ENCODE measurements at regions not wholly inside any gene's neighbourhood (a gene's known extent, or its start where the extent isn't known, plus 50 kb on each side); places are given as distances from the start of the nearest gene placed in this dataset.

DNA sequence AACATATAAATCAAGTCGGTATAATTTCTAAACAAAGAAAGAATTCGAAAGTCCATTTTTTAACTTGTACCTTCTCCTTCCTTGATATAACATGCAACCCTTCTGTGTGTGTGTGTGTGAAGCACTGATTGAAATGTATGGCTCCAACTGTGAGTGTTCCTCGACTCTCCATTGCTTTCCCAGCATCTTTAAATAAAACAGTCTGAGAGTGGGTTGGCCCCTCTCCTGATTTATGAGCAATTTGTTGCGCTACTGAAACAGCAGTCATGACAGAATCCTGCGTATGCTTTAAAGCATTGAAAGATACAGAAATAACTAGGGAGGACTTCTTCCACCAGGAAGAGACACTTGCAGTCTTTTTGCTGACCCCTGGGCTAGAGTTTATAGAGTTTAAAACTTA lies 340.0 kb upstream of the SATB1 start:
- Histone ChIP-seq H3K9me3 (ENCODE audit: control insufficient read depth, insufficient read depth, low read length) (peaks cover 5% of the 10 kb centered on the region; the same call in 1 of the 2 replicates), H3K9ac (ENCODE audit: low read depth, low read length) (no peak overlapping the region), H3K4me1 (ENCODE audit: control insufficient read depth, insufficient read depth, low read length) (no peaks in the 10 kb centered on the region), H3K79me1 (ENCODE audit: low read depth in 1 of 2, low read length in 2 of 2) (no peaks in the 10 kb centered on the region), H2AFZ (replicated peaks; ENCODE audit: low read length, poor library complexity) (no peak overlapping the region), H2BK15ac (ENCODE audit: low read depth, low read length) (no peak overlapping the region), H2BK20ac (ENCODE audit: low read depth, low read length) (no peak overlapping the region), H3K4me2 (ENCODE audit: low read depth, low read length) (no peak overlapping the region), H4K5ac (ENCODE audit: low read depth, low read length) (no peak overlapping the region), H3K27me3 (ENCODE audit: control insufficient read depth, insufficient read depth, low read length) (no peaks in the 10 kb centered on the region), H3K56ac (ENCODE audit: extremely low read depth, insufficient read depth, low read length) (no peak overlapping the region), H3K18ac (ENCODE audit: low read depth, low read length) (no peak overlapping the region), H3K14ac (replicated peaks; ENCODE audit: low read depth, low read length) (no peak overlapping the region), H2AK9ac (replicated peaks; ENCODE audit: low read depth, low read length, poor library complexity) (no peak overlapping the region), H4K20me1 (ENCODE audit: insufficient read depth, low read length) (no peaks in the 10 kb centered on the region), H2BK120ac (ENCODE audit: low read depth, low read length) (no peak overlapping the region), H4K91ac (ENCODE audit: insufficient read depth, low read depth, low read length) (no peak overlapping the region), H4K8ac (ENCODE audit: low read depth in 2 of 2, low read length in 2 of 2) (no peak overlapping the region), H3K36me3 (ENCODE audit: control insufficient read depth, insufficient read depth, low read length) (no peaks in the 10 kb centered on the region), H3K9me1 (ENCODE audit: insufficient read depth, low read length) (no peaks in the 10 kb centered on the region), H3K4ac (ENCODE audit: low read depth, low read length) (no peak overlapping the region), H3K27ac (ENCODE audit: insufficient read depth, low read length) (no peak overlapping the region), H2AK5ac (ENCODE audit: low read depth, low read length) (no peak overlapping the region), H2BK5ac (ENCODE audit: low read depth, low read length, poor library complexity, severe bottlenecking) (no peak overlapping the region), H3K4me3 (ENCODE audit: insufficient read depth, low read depth, low read length) (no peak overlapping the region), H3K23ac (ENCODE audit: low read depth, low read length) (no peak overlapping the region)
- ATAC-seq (ENCODE audit: low read depth) (no peak), DNase-seq (no peak)
- POLR2A ChIA-PET (ENCODE audit: unreplicated experiment), result no interaction called here
- CTCF ChIA-PET, result no interaction called here
- in situ Hi-C loops (cut with MboI; ENCODE audit: low sequenced_read_pairs) (no loop called here), dilution Hi-C loops (cut with HindIII; ENCODE audit: low sequenced_read_pairs, unreplicated experiment) (no loop called here), intact Hi-C loops (cut with micrococcal nuclease) (no loop called here)
- no CpG with 5 or more reads among the region's 5 CpGs for whole genome bisulfite sequencing, 2 experiments (ENCODE audit: extremely low coverage in 2 of 2, insufficient read length in 1 of 2)
- TF ChIP-seq CHD1 (IDR thresholded peaks at IDR 0.05; ENCODE audit: low read depth, low read length) (no peak), RAD21 (IDR thresholded peaks at IDR 0.05; ENCODE audit: low read length) (no peak), FOS (IDR thresholded peaks at IDR 0.05; ENCODE audit: low read depth, low read length) (no peak)
- TF ChIP-seq, protein P1, sequence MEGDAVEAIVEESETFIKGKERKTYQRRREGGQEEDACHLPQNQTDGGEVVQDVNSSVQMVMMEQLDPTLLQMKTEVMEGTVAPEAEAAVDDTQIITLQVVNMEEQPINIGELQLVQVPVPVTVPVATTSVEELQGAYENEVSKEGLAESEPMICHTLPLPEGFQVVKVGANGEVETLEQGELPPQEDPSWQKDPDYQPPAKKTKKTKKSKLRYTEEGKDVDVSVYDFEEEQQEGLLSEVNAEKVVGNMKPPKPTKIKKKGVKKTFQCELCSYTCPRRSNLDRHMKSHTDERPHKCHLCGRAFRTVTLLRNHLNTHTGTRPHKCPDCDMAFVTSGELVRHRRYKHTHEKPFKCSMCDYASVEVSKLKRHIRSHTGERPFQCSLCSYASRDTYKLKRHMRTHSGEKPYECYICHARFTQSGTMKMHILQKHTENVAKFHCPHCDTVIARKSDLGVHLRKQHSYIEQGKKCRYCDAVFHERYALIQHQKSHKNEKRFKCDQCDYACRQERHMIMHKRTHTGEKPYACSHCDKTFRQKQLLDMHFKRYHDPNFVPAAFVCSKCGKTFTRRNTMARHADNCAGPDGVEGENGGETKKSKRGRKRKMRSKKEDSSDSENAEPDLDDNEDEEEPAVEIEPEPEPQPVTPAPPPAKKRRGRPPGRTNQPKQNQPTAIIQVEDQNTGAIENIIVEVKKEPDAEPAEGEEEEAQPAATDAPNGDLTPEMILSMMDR (conservative IDR thresholded peaks at IDR 0.05; ENCODE audit: low read depth, low read length), result no peak
- TF ChIP-seq, protein P2, sequence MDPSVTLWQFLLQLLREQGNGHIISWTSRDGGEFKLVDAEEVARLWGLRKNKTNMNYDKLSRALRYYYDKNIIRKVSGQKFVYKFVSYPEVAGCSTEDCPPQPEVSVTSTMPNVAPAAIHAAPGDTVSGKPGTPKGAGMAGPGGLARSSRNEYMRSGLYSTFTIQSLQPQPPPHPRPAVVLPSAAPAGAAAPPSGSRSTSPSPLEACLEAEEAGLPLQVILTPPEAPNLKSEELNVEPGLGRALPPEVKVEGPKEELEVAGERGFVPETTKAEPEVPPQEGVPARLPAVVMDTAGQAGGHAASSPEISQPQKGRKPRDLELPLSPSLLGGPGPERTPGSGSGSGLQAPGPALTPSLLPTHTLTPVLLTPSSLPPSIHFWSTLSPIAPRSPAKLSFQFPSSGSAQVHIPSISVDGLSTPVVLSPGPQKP (IDR thresholded peaks at IDR 0.05; ENCODE audit: borderline replicate concordance, low read depth, low read length), result no peak
- no TSS peak for BruUV-seq (replicated peaks)
